ENCODE measurements at regions not wholly inside any gene's neighbourhood (a gene's known extent, or its start where the extent isn't known, plus 50 kb on each side); places are given as distances from the start of the nearest gene placed in this dataset.

DNA sequence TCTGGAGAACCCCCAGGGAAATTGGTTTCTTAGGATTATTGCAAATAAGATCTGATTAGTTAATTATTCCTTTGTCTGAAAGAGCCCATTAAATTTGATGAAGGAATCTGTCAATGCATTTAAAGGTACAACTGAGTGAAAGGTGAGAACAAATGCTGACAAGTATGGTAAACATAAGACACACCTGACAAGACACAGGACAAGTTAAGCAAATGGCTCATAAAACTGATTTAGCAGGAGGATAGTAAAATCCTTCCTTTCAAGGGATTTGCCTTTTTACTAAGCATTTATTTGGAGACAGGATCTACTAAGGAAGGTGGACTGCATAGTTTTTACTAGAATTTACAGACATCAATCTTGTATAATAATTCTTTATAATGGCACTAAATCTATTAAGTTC lies 553.9 kb downstream of the SPRY1 start:
- no peaks in the 10 kb centered on the region for H4K20me1 ChIP-seq (ENCODE audit: control insufficient read depth, extremely low read depth, insufficient read depth, low read length)
- H3K9ac ChIP-seq (ENCODE audit: control insufficient read depth, extremely low read depth, insufficient read depth, low read length), result no peak overlapping the region
- no peak overlapping the region for H3K4me3 ChIP-seq (ENCODE audit: control insufficient read depth in 2 of 3, extremely low read depth in 1 of 3, insufficient read depth in 2 of 3, low read depth in 1 of 3, low read length in 3 of 3)
- H3K27me3 ChIP-seq (ENCODE audit: control insufficient read depth, extremely low read depth, insufficient read depth, low read length), result no peaks in the 10 kb centered on the region
- no peak overlapping the region for H3K27ac ChIP-seq (ENCODE audit: control insufficient read depth, insufficient read depth, low read length)
- no peaks in the 10 kb centered on the region for H3K79me2 ChIP-seq (ENCODE audit: control insufficient read depth, insufficient read depth, low read length)
- DNase-seq (ENCODE audit: low read depth, low spot score), result no peak
- TF ChIP-seq, protein P1, sequence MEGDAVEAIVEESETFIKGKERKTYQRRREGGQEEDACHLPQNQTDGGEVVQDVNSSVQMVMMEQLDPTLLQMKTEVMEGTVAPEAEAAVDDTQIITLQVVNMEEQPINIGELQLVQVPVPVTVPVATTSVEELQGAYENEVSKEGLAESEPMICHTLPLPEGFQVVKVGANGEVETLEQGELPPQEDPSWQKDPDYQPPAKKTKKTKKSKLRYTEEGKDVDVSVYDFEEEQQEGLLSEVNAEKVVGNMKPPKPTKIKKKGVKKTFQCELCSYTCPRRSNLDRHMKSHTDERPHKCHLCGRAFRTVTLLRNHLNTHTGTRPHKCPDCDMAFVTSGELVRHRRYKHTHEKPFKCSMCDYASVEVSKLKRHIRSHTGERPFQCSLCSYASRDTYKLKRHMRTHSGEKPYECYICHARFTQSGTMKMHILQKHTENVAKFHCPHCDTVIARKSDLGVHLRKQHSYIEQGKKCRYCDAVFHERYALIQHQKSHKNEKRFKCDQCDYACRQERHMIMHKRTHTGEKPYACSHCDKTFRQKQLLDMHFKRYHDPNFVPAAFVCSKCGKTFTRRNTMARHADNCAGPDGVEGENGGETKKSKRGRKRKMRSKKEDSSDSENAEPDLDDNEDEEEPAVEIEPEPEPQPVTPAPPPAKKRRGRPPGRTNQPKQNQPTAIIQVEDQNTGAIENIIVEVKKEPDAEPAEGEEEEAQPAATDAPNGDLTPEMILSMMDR (optimal IDR thresholded peaks at IDR 0.05 in 1 of 3, IDR thresholded peaks at IDR 0.05 in 1 of 3, conservative IDR thresholded peaks at IDR 0.05 in 1 of 3; ENCODE audit: extremely low read depth in 1 of 3, insufficient read depth in 2 of 3, low read length in 3 of 3), result no peak
- TF ChIP-seq EZH2 (IDR thresholded peaks at IDR 0.05; ENCODE audit: low read length), result no peak
- H3K36me3 ChIP-seq (ENCODE audit: control insufficient read depth in 2 of 2, extremely low read depth in 1 of 2, insufficient read depth in 2 of 2, low read length in 2 of 2), result no peaks in the 10 kb centered on the region
- H3K9me3 ChIP-seq (ENCODE audit: control insufficient read depth, low read depth, low read length), result no peaks in the 10 kb centered on the region
- no peak for FAIRE-seq
- no peaks in the 10 kb centered on the region for H3K9me1 ChIP-seq (ENCODE audit: control insufficient read depth, extremely low read depth, insufficient read depth, low read length)
- dilution Hi-C loops (cut with MboI; ENCODE audit: extremely low pct_ligation_motif_present, low sequenced_read_pairs), result no loop called here
- H3K4me1 ChIP-seq (ENCODE audit: control insufficient read depth, extremely low read depth, insufficient read depth, low read length), result no peaks in the 10 kb centered on the region
- H3K4me2 ChIP-seq (ENCODE audit: control insufficient read depth, extremely low read depth, insufficient read depth, low read depth, low read length), result no peak overlapping the region
- H2AFZ ChIP-seq (ENCODE audit: control insufficient read depth, low read length), result no peak overlapping the region

DNA sequence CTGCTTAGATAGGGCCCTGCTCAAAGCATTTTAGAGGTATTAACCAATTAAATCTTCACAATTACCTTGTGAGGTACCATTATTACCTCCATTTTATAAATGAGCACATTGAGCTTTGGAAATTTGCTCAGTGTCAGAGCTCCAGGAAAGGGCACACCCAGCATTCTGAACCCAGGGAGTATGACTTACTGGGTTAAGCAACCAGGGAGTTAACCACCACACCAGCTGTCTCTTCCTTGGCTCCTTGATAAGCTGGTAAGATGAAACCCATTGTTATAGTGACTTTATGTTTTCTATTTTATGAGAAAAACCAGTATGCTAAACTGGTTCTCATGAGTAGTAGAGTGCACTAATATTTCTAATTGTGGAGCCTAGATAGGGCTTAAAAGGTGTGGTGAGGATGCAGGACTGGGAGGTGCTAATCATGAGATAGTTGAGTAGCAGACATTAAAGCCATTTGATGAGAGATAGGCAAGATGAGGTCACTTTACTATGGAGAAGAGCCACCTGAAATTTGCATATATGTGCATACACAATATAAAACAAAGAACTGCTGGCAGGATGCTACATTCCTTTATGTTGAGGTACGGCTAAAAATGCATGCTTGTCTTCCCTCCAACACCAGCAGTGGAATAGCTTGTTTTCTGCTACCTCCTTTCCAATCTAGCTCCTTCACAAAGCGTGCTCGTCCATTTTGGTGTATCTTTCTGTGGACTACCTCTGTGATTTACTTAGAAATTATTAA lies 556.1 kb downstream of the SPRY1 start:
- Histone ChIP-seq H3K27me3 (ENCODE audit: control insufficient read depth, extremely low read depth, insufficient read depth, low read length) (no peaks in the 10 kb centered on the region), H3K4me2 (ENCODE audit: control insufficient read depth, extremely low read depth, insufficient read depth, low read depth, low read length) (no peak overlapping the region), H2AFZ (ENCODE audit: control insufficient read depth, low read length) (no peak overlapping the region), H3K9me3 (ENCODE audit: control insufficient read depth, low read depth, low read length) (no peaks in the 10 kb centered on the region), H3K4me3 (ENCODE audit: control insufficient read depth in 2 of 3, extremely low read depth in 1 of 3, insufficient read depth in 2 of 3, low read depth in 1 of 3, low read length in 3 of 3) (no peak overlapping the region), H3K9me1 (ENCODE audit: control insufficient read depth, extremely low read depth, insufficient read depth, low read length) (no peaks in the 10 kb centered on the region), H3K79me2 (ENCODE audit: control insufficient read depth, insufficient read depth, low read length) (no peaks in the 10 kb centered on the region), H3K9ac (ENCODE audit: control insufficient read depth, extremely low read depth, insufficient read depth, low read length) (no peak overlapping the region), H3K27ac (ENCODE audit: control insufficient read depth, insufficient read depth, low read length) (no peak overlapping the region), H3K4me1 (ENCODE audit: control insufficient read depth, extremely low read depth, insufficient read depth, low read length) (no peaks in the 10 kb centered on the region), H4K20me1 (ENCODE audit: control insufficient read depth, extremely low read depth, insufficient read depth, low read length) (no peaks in the 10 kb centered on the region), H3K36me3 (ENCODE audit: control insufficient read depth in 2 of 2, extremely low read depth in 1 of 2, insufficient read depth in 2 of 2, low read length in 2 of 2) (no peaks in the 10 kb centered on the region)
- dilution Hi-C loops (cut with MboI; ENCODE audit: extremely low pct_ligation_motif_present, low sequenced_read_pairs), result no loop called here
- DNase-seq (ENCODE audit: low read depth, low spot score), result no peak
- no peak for FAIRE-seq
- TF ChIP-seq, protein P1 (optimal IDR thresholded peaks at IDR 0.05 in 1 of 3, IDR thresholded peaks at IDR 0.05 in 1 of 3, conservative IDR thresholded peaks at IDR 0.05 in 1 of 3; ENCODE audit: extremely low read depth in 1 of 3, insufficient read depth in 2 of 3, low read length in 3 of 3), result no peak
- TF ChIP-seq EZH2 (IDR thresholded peaks at IDR 0.05; ENCODE audit: low read length), result no peak
